ENCODE measurements at regions not wholly inside any gene's neighbourhood (a gene's known extent, or its start where the extent isn't known, plus 50 kb on each side); places are given as distances from the start of the nearest gene placed in this dataset.

GRCh38 chr12:45102818-45103217, 51.9 kb upstream of the DBX2 start:
- no peak for DNase-seq

- peak; percentile 2 for DNase-seq
Observed at GRCh38 chr12:45105996-45106395, 55.1 kb upstream of the DBX2 start.

DNA sequence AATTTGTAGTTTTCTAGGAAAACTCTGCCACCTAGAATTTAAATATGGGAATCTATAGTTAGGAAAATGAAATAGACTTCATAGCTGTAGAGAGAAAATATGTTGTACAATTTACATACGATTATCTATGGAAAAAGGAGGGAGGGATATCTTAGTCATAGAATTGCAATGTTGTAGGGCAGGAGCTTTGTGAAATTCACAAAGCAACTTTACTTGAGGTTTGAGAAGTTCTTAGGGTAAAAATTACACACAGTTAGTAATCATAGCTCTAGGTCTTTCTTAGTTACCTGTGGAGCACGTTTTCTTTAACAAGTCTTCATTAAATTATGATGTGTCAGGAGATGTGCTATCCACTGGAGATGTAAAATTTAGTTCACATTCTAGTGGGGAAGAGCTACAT, 61.4 kb upstream of the DBX2 start:
- no peak for DNase-seq

DNA sequence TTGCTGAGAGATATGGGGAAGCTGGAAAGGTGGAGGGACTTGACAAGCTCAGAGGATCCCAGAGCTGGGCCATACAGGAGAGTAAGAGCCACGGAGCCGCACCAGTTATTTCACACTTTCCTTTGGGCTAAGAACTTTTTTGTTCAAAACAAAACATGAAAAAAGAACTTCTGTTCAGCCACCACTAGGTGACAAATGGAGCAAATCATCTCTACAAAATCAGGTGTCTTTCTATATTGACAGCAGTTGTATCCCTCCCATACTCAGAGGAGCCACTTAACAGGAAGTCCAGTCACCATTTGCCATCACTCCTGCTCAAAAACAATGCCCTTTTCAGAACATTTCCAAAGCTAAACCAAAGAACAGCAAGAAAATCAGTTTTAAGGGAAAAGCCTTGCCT, 70.3 kb upstream of the DBX2 start:
- DNase-seq = no peak

DNA sequence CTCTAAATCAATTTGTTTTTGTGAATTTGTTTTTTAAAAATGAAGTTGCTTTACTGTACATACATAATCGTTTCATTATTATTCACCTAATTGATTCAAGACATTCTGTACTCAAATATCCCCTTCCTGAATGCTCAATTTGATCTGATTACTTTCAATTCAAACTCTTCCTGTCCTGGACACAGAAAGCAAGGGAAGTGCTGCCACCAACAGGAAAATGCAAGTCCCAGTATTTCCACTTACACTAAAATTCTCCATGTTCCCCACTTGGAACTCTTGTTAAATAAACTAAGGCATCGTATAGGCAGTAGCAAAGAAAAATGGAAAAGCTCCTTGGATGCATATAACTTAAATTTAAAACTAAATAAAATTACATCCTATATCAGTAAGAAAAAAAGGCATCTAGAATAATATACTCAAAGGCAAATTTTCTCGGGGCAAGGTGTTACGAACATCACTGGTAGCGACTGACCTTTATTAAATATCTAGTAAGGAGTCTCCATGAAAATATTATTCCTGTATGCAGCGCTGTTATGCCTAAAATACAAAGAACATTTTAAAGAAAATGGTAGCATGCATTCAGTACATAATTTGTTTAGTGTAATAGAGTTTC, 72.0 kb upstream of the DBX2 start:
- no peak for DNase-seq

DNA sequence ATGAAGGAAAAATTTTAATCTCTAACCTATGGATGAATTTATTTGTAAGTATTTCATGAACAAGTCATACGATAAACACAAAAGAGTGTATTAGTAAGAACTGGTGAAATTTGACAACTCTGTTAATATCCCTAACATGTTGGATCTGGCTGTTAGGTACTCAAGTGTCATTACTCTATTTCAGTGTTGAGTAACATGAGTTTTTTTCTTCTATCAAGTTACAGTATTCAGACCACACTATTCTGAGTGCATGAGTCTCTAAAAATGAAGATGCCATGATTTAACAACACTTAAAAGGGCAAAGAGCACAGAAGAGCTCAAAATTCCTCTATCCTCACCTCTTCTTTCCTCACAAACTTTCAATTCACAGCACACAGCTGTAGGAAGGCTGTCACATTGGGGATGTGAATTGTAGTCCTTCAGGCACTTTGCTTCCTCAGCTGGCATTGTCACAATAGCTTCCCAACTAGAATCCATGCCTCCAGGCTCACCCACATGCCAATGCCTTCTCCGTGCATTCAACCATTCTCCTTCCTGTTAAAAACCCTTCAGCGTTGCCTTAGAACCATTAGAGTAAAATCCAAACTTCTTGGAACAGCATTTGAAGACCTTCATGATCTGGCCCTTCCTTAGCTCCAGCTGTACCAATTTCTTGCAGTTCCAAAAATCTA, 73.7 kb upstream of the DBX2 start:
- DNase-seq = no peak

DNA sequence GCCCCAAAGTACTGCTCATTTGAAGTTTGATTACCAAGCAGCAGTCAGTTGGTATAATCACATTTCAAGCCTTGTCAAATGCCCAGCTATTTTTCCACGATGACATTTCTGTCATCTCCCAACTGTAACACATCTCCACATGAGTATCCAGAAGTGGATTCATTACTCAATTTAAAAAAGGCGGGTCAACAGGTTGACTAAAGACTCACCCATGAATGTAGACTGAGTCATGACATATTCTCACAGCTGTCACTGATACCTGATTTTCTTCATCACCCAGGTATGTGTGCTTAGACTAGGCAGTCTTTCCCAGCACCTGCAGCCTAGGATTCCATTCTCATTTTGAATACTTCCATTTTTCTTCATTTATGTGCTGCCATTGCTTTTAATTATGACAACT, 75.1 kb upstream of the DBX2 start:
- no peak for DNase-seq

GRCh38 chr12:45128637-45129036, 77.7 kb upstream of the DBX2 start:
- DNase-seq = no peak

- peak; percentile 55 for DNase-seq
Observed at GRCh38 chr12:45130881-45131281, 80.0 kb upstream of the DBX2 start.

DNA sequence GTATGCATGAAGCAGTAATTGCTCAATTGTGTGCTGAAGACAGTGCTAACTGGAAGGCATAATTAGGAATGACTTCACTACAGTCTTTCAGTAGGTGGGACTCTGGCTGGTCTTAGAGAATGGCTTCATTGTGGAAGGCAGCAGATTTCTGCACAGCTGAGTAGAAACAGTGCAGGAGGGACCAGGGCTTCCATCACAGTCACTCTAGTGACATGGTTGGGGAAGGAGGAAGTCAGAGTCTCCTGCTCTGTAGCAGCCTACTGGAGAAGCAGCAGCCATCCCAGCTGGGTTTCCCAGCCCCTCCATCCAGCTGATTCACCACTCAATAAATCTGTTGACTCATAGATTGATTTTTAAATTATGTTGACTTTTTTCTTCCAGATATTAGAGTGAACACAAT, 80.6 kb upstream of the DBX2 start:
- DNase-seq = no peak

DNA sequence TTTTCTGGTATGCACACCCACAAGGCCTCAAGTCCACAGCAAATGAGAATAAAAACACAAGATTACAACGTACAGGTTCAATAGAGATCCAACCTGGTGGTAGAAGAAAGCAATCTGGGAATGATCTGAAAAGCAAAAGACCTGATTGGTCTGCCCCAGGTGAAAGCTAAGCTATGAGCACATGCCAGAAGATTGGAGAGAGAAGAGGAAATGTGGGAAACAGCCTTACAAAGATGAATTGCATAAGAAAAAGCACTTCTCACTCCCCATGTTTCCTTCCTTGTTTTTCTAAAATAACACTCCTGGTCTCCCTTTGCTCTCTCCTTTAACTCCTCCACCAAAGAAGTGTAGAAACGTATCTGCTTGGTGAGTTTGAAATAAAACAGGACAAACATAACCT, 77.3 kb upstream of the ANO6 start:
- peak; percentile 15 for DNase-seq

GRCh38 chr12:45148006-45148405, 67.9 kb upstream of the ANO6 start:
- DNase-seq = no peak

DNA sequence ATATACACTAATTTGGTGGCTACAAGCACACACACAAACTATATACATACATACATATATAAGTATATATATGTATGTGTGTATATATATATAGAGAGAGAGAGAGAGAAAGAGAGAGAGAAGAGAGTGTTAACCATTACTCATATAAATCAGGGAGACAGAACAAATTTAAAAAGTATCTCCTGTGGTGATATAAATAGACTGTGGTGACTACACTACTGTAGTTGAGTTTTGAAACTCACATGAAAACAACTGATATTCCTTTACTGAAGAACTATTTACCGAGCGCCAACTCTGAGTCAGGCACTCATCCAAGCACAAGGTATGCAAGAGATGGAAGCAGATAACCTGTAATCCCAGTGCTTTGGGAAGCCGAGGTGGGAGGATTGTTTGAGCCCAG, 67.3 kb upstream of the ANO6 start:
- DNase-seq = no peak

DNA sequence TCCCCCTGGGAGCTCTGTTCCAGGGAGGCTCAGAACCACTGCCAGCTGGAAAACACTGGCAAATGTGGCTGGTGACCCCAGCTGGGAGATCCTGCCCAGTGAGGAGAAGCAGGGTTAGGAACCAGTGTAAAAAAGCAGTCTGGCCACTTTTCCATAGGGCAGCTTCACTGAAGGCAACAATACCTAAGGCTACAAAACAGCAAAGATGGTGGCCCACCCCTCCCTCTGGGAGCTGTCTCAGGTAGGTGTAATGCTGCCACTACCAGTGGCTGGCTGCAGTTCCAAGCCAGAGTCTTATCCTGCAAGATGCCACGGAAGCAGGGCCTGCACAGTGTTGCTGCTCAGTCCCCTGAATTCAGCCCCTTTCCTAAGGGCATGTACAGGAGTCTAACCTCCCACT, 50.6 kb upstream of the ANO6 start:
- no peak for DNase-seq

DNA sequence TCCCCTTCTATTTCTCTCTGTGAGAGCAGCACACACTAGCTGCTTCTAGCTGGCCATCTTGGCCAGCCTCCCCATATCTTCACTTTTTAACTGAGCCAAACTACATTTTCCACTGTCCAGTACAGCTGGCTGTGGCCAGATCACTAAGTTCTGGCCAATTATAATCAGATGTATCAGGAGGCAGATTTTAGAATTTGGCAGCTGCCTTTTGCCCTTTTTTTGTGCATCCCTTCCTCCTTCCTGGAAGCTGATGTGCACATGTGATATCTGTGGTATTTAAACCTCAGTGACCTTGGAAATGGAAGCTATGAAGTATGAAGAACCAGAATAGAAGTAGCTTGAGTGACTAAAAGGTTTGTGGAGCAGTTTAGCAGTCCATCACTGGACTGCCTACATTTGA, 49.8 kb upstream of the ANO6 start:
- DNase-seq = no peak

Measured in MV-4-11 (cell line).